Activated gamma-delta T cell treated with Interleukin-2 at 50 U/mL for 16 hours (primary cell): ENCODE measurements at regions not wholly inside any gene's neighbourhood (a gene's known extent, or its start where the extent isn't known, plus 50 kb on each side); places are given as distances from the start of the nearest gene placed in this dataset.

Experiments used
- DNase-seq: peaks from one replicate; pipeline ENCODE4 v3.0.0-alpha.2; 2020

GRCh38 chr14:34005901-34006300 lies 55.0 kb upstream of the EGLN3 start:
- DNase-seq: no peak

GRCh38 chr14:34004881-34005280 lies 54.0 kb upstream of the EGLN3 start:
- DNase-seq: no peak

DNA sequence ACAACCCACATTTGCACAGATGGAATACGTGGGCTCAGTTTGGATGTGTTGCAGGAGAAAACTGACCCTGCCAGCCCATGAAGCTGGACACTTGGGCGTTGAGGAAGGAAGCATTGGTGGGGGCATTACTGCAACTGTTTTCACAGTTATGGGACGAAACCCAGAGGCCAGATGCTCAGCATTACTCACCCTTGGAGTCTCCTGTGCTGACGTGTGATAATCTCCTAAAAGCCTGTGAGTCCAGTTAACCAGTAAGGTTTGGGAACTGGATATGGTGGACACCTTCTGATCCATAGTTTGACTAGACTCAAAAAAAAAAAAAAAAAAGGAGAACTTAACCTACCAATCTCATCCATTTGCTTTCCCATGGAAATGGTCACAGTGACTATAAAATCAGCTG lies 52.8 kb upstream of the EGLN3 start:
- DNase-seq: no peak

GRCh38 chr14:34003082-34003668 lies 52.3 kb upstream of the EGLN3 start:
- DNase-seq: no peak
